LNCaP clone FGC (cell line): ENCODE measurements at regions not wholly inside any gene's neighbourhood (a gene's known extent, or its start where the extent isn't known, plus 50 kb on each side); places are given as distances from the start of the nearest gene placed in this dataset.

Experiments
- DNase-seq: peaks from one replicate; pipeline ENCODE4 v3.0.0-alpha.2; 2011; ENCODE audit warnings: low read depth
- H3K4me3 ChIP-seq: 2 replicates; pipeline ENCODE4 v1.5.1; 2011; ENCODE audit warnings: mild to moderate bottlenecking, low read depth, low read length, control low read depth
- TF ChIP-seq, protein P1 (sequence below): IDR thresholded peaks from 2 replicates; pipeline ENCODE4 v1.5.1; 2012; ENCODE audit warnings: mild to moderate bottlenecking; ENCODE audit not compliant: control insufficient read depth, insufficient read depth; ENCODE audit errors: extremely low read depth

DNA sequence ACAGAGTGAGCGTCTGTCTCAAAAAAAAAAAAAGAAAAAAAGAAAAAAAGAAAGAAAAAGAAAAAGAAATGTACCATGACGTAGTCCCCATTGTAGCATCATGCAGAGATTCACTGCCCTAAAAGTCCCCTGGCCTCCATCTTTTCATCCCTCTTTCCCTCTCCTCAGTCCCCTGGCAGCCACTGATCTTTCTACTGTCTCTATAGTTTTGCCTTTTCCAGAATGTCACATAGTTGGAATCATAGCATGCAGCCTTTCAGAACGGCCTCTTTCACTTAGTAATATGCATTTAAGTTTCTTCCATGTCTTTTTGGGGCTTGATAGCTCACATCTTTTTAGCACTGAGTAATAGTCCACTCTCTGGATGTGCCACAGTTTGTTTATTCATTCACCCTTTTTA, 60.5 kb upstream of the NCOR2 start:
- DNase-seq: no peak
- H3K4me3 ChIP-seq: no peak overlapping the region
- TF ChIP-seq, protein P1, sequence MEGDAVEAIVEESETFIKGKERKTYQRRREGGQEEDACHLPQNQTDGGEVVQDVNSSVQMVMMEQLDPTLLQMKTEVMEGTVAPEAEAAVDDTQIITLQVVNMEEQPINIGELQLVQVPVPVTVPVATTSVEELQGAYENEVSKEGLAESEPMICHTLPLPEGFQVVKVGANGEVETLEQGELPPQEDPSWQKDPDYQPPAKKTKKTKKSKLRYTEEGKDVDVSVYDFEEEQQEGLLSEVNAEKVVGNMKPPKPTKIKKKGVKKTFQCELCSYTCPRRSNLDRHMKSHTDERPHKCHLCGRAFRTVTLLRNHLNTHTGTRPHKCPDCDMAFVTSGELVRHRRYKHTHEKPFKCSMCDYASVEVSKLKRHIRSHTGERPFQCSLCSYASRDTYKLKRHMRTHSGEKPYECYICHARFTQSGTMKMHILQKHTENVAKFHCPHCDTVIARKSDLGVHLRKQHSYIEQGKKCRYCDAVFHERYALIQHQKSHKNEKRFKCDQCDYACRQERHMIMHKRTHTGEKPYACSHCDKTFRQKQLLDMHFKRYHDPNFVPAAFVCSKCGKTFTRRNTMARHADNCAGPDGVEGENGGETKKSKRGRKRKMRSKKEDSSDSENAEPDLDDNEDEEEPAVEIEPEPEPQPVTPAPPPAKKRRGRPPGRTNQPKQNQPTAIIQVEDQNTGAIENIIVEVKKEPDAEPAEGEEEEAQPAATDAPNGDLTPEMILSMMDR: no peak

DNA sequence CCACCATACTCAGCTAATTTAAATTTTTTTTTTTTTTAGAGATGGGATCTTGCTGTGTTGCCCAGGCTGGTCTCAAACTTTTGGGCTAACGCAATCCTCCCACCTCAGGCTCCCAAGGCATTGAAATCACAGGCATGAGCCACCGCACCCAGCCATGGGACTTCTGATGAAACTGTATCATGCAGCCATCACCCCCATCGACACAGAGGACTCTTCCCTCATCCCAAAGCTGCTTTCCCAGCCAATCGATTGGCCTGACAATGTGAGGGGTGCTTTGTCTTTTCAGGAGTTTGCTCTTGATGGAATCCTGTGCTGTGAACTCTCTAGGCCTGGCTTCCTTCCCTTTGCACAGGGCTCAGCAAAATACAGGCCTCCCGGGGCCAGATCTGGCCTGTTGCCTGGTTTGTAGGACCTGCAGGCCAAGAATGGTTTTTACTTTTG, 59.6 kb upstream of the NCOR2 start:
- TF ChIP-seq, protein P1: no peak
- no peak overlapping the region for H3K4me3 ChIP-seq

DNA sequence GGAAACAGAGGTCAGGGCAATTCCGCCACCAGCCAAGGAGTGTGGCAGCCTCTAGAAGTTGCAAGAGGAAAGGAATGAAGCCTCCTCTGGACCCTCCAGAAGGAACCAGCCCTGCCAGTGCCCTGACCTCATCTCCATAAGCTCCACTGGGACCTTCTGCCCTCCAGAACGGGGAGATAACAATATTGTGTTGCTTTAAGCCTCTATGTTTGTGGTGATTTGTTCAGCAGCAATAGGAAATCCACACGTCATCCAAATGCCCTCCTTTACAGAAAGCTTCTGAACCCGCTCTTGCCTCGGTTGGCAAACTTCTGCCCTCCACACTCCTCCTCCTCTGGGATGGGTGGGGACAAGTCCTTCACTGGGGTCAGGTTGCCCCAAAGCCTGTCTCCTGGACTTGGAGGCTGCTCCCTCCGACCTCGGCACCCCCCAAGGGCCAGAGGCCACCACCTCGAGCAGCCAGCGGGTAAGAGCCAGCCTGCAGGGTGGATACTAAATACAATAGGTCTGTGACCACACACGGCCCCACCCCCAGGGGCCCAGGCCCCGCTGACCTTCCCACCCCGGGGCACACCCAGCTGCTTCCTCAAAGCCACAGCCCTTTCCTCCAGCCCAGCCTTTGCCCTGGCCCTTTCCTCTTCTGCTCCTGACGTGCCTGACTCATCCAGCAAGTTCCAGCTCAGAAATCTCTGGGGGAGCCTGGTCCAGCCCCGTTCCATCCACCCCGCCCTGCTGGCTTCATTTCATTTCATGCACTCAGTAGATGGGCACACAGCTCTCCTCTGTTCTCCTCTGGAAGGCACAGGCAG, 58.7 kb upstream of the NCOR2 start:
- no peak for DNase-seq
- TF ChIP-seq, protein P1: no peak
- no peak overlapping the region for H3K4me3 ChIP-seq

More for the DNA sequence above, 59.6 kb upstream of the NCOR2 start:
- no peak for DNase-seq

DNA sequence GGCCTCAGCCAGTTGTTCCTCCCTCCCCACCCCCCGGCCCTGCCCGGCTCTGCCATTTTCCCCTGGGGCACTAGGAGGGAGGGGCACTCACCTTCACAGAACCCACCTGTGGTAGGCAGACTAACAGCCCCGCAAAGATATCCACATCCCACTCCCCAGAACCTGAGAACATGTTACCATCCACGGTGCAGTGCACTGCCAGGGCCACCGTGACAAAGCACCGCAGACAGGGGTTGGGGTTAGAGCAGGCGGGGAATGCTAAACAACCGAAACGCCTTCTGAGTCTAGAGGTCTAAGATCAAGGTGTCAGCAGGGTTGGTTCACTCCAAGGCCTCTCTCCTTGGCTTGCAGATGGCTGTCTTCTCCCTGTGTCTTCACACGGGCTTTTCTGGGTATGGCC, 57.4 kb upstream of the NCOR2 start:
- no peak overlapping the region for H3K4me3 ChIP-seq
- no peak for DNase-seq
- TF ChIP-seq, protein P1: no peak

DNA sequence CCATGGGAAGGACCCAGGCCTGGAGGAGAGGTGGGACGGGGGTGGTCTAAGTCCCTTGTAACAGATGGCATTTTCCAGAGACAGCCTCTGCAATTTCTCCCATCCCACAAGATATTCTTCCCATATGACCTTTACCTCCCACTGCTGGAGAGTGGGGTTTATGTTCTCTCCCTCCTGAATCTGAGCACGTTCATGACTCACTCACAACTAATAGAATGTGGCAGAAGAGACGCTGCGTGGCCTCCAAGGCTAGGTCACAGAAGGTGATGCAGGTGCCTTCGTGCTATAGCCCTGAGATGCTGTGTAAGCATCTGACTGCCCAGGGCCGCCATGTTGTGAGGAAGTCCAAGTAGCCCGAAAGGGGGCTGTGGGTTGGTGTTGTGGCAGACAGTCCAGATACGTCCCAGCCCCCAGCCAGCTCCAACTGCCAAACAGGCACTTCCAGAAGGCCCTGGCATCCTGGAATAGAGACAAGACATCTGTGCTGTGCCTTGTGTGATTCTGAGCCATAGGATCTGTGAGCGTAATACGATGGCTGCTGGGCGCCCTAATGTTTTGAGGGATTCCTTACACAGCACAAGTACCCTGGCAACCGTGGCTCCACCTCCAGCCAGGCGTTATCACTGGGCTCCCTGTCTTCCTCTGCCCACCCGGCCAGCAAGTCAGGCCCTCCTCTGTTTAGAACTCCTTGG, 56.1 kb upstream of the NCOR2 start:
- H3K4me3 ChIP-seq: no peak overlapping the region
- DNase-seq: no peak
- TF ChIP-seq, protein P1: no peak

DNA sequence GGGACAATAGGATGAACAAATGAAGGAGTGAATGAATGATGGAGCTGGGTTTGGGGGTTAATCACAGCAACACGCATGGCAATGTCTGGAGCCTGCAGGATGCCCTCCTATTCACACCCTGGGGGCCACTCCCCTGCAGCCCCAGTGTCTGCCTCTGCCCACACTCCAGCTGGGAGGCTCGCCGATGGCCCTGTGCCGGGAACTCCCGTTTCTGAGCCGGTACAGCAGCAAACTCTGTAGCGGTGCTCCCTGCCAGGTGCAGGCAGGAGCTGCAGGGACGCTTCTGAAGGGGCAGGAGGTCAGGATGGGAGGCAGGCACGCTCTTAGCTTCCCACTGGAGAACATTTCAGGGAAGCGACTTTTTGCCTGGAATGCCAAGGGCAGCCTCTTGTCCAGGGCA, 55.4 kb upstream of the NCOR2 start:
- no peak overlapping the region for H3K4me3 ChIP-seq
- TF ChIP-seq, protein P1: no peak
- no peak for DNase-seq
